PC-9 (cell line): ENCODE measurements at regions not wholly inside any gene's neighbourhood (a gene's known extent, or its start where the extent isn't known, plus 50 kb on each side); places are given as distances from the start of the nearest gene placed in this dataset.

Experiments
- CTCF ChIP-seq: fragments of 200-600 bp; sonication (generic); conservative IDR thresholded peaks from 2 replicates; pipeline ENCODE4 v1.6.1; 2017; ENCODE audit warnings: mixed run types, antibody characterized with exemption, mild to moderate bottlenecking, moderate library complexity
- EZH2 ChIP-seq: fragments of 200-600 bp; sonication (generic); IDR thresholded peaks from 2 replicates; pipeline ENCODE4 v1.8.0; 2017; ENCODE audit warnings: antibody characterized with exemption, low read depth

GRCh38 chr7:106167439-106168136 lies 55.5 kb upstream of the SYPL1 start:
- no peak for TF ChIP-seq CTCF
- TF ChIP-seq EZH2 = no peak
